HPDE6-E6E7 (cell line): ENCODE measurements at regions not wholly inside any gene's neighbourhood (a gene's known extent, or its start where the extent isn't known, plus 50 kb on each side); places are given as distances from the start of the nearest gene placed in this dataset.

Source experiments
- DNase-seq: peaks from one replicate; pipeline ENCODE4 v3.0.0; 2011; ENCODE audit warnings: missing footprints; ENCODE audit errors: extremely low spot score

- DNase-seq = no peak
Observed at GRCh38 chr6:90435207-90435899, 138.7 kb upstream of the BACH2 start.

GRCh38 chr6:90434094-90434493, 137.5 kb upstream of the BACH2 start:
- no peak for DNase-seq

- DNase-seq = no peak
Observed at GRCh38 chr6:90432937-90433336, 136.3 kb upstream of the BACH2 start.

- DNase-seq = no peak
Observed at GRCh38 chr6:90432041-90432775, 135.6 kb upstream of the BACH2 start.

GRCh38 chr6:90431576-90431975, 134.9 kb upstream of the BACH2 start:
- no peak for DNase-seq

- no peak for DNase-seq
Observed at GRCh38 chr6:90429713-90430112, 133.1 kb upstream of the BACH2 start.

- peak; percentile 27 for DNase-seq
Observed at GRCh38 chr6:90428514-90428913, 131.9 kb upstream of the BACH2 start.

- no peak for DNase-seq
Observed at GRCh38 chr6:90425161-90425641, 128.6 kb upstream of the BACH2 start.

- DNase-seq = no peak
Observed at GRCh38 chr6:90424580-90424979, 127.9 kb upstream of the BACH2 start.

GRCh38 chr6:90421666-90422065, 125.0 kb upstream of the BACH2 start:
- DNase-seq = no peak

GRCh38 chr6:90420500-90420899, 123.9 kb upstream of the BACH2 start:
- no peak for DNase-seq

- DNase-seq = no peak
Observed at GRCh38 chr6:90417385-90417784, 120.7 kb upstream of the BACH2 start.

GRCh38 chr6:90416322-90416721, 119.7 kb upstream of the BACH2 start:
- no peak for DNase-seq

GRCh38 chr6:90415178-90415577, 118.5 kb upstream of the BACH2 start:
- no peak for DNase-seq

- no peak for DNase-seq
Observed at GRCh38 chr6:90414352-90414751, 117.7 kb upstream of the BACH2 start.

GRCh38 chr6:90413867-90414266, 117.2 kb upstream of the BACH2 start:
- no peak for DNase-seq

GRCh38 chr6:90413396-90413795, 116.8 kb upstream of the BACH2 start:
- no peak for DNase-seq

- DNase-seq = no peak
Observed at GRCh38 chr6:90412538-90413369, 116.1 kb upstream of the BACH2 start.

- peak; percentile 93 for DNase-seq
Observed at GRCh38 chr6:90411292-90411781, 114.7 kb upstream of the BACH2 start.

GRCh38 chr6:90409700-90410099, 113.1 kb upstream of the BACH2 start:
- DNase-seq = no peak

- peak; percentile 37 for DNase-seq
Observed at GRCh38 chr6:90406957-90407356, 110.3 kb upstream of the BACH2 start.

- peak; percentile 86 for DNase-seq
Observed at GRCh38 chr6:90406142-90406794, 109.6 kb upstream of the BACH2 start.
